Hippocampal formation (tissue), 2 donors: ENCODE measurements at regions not wholly inside any gene's neighbourhood (a gene's known extent, or its start where the extent isn't known, plus 50 kb on each side); places are given as distances from the start of the nearest gene placed in this dataset.

Experiments used
- DNase-seq, 2 donors: peaks; one replicate each; lab custom pipeline; 2025; lab: John Stamatoyannopoulos, UW

GRCh38 chr1:9419369-9420041, 119.8 kb upstream of the SLC25A33 start:
- DNase-seq = no peak

- DNase-seq = no peak
Measured at GRCh38 chr1:9420835-9421532, 118.3 kb upstream of the SLC25A33 start.

GRCh38 chr1:9421533-9421873, 117.8 kb upstream of the SLC25A33 start:
- no peak for DNase-seq

- DNase-seq = peak in 1 of 2 donors; percentile 12
Measured at GRCh38 chr1:9422321-9422720, 116.9 kb upstream of the SLC25A33 start.

- DNase-seq = no peak
Measured at GRCh38 chr1:9422911-9423505, 116.3 kb upstream of the SLC25A33 start.

- DNase-seq = no peak
Measured at GRCh38 chr1:9424261-9424660, 115.0 kb upstream of the SLC25A33 start.

GRCh38 chr1:9425859-9426258, 113.4 kb upstream of the SLC25A33 start:
- no peak for DNase-seq

- DNase-seq = peak in 1 of 2 donors; percentile 36
Measured at GRCh38 chr1:9426291-9426711, 113.0 kb upstream of the SLC25A33 start.

GRCh38 chr1:9427388-9427787, 111.9 kb upstream of the SLC25A33 start:
- DNase-seq = no peak

- peak; percentile 93 to 98 for DNase-seq
Measured at GRCh38 chr1:9428601-9429341, 110.5 kb upstream of the SLC25A33 start.

GRCh38 chr1:9429342-9429711, 109.9 kb upstream of the SLC25A33 start:
- no peak for DNase-seq

- no peak for DNase-seq
Measured at GRCh38 chr1:9434247-9435152, 104.8 kb upstream of the SLC25A33 start.

- DNase-seq = no peak
Measured at GRCh38 chr1:9435153-9435636, 104.1 kb upstream of the SLC25A33 start.

GRCh38 chr1:9435854-9436640, 103.2 kb upstream of the SLC25A33 start:
- no peak for DNase-seq

GRCh38 chr1:9437961-9438430, 101.3 kb upstream of the SLC25A33 start:
- peak; percentile 38 to 86 for DNase-seq

- peak; percentile 55 to 86 for DNase-seq
Measured at GRCh38 chr1:9438431-9439073, 100.7 kb upstream of the SLC25A33 start.

GRCh38 chr1:9439074-9439761, 100.0 kb upstream of the SLC25A33 start:
- DNase-seq = no peak

- no peak for DNase-seq
Measured at GRCh38 chr1:9440261-9440660, 99.0 kb upstream of the SLC25A33 start.

GRCh38 chr1:9440763-9441194, 98.5 kb upstream of the SLC25A33 start:
- no peak for DNase-seq
